HuH-7 (cell line): ENCODE measurements at regions not wholly inside any gene's neighbourhood (a gene's known extent, or its start where the extent isn't known, plus 50 kb on each side); places are given as distances from the start of the nearest gene placed in this dataset.
"Not testable (repeated sequence)": the region's sequence is repeated elsewhere in the genome, so short reads cannot be mapped to it uniquely, and the experiment has no call there.

ENCODE experiments used
- DNase-seq: peaks from one replicate; pipeline ENCODE4 v3.0.0; 2011; ENCODE audit warnings: low spot score

- DNase-seq = not testable (repeated sequence)
These were observed 586.5 kb downstream of the UQCRFS1 start for GRCh38 chr19:28626407-28626806.

DNA sequence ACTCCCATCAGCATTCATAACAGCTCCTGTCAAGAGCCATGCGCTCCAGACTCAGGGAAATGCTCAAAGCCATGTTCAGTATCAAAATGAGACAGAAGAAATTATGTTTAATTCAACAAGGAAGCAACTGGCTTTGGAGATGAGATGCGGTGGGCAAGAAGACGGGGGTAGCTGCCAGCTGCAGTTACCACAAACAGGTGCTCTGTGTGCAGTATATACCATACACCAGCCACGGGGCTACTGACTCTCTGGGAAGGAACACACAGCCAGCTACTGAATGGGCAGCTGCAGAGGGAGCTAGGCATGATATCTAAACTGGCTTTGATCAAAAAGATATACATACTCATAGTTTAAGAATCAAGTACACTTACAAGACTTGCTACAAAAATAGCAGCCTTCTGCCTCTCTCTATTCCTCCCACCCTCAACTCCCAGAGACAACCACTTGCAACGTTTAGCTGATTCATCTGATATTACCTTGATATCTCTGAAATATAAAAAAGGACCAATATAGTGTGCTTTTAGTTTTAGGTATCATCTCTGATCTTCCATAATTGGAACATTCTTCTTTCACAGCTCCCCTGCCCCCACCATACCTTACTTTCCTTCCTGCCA lies 593.0 kb downstream of the UQCRFS1 start:
- DNase-seq = no peak

GRCh38 chr19:28618504-28618903 lies 594.4 kb downstream of the UQCRFS1 start:
- DNase-seq = no peak

- DNase-seq = no peak
These were observed 597.0 kb downstream of the UQCRFS1 start for GRCh38 chr19:28615966-28616365.

DNA sequence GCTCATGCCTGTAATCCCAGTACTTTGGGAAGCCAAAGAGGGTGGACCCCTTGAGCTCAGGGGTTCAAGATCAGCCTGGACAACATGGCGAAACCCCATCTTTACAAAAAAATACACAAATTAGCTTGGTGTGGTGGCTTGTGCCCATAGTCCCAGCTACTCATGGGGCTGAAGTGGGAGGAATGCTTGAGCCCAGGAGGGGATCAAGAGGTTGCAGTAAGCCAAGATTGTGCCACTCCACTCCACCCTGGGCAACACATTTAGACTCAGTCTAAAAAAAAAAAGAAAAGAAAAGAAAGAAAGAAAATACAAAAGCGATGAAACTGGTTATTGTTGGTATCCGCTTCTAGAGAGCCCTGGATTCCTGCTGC lies 597.4 kb downstream of the UQCRFS1 start:
- DNase-seq = no peak

DNA sequence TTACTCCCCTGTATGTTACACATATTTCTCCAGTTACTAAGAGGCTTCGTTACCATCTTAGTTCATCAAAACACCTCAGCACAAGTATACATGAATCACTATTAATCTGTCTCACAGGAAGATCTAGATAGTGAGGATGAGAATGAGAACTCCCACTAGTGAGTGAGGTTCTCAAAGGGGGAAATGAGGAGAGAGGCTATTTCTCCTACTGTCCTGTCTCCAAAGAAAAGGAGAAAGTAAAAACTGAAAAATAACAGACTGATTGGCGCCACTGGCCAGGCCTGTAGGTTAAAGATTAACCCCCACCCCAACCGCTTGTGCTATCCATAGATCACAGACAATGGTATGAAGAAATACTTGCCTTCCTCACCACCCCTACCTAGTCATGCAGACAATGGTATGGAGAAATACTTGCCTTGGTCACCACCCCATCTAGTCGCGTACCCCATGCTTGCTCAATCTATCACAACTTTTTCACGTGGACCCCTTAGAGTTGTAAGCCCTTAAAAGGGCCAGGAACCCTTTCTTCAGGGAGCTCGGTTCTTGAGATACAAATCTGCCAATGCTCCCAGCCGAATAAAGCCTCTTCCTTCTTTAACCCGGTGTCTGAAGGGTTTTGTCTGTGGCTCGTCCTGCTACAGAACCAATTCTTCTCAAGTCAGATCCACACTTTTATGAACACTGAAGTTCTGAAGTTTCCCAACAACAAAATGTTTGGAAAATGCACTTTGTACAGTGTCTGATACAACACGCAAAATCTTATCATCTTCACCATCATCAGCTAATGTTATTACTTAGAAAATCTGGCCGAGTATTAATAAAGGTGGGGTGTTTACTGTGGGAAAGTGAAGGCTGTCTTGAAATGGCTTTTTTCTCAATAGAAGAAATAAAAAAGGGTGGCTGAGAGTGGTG lies 598.1 kb downstream of the UQCRFS1 start:
- no peak for DNase-seq

GRCh38 chr19:28612275-28612769 lies 600.6 kb downstream of the UQCRFS1 start:
- DNase-seq = no peak

DNA sequence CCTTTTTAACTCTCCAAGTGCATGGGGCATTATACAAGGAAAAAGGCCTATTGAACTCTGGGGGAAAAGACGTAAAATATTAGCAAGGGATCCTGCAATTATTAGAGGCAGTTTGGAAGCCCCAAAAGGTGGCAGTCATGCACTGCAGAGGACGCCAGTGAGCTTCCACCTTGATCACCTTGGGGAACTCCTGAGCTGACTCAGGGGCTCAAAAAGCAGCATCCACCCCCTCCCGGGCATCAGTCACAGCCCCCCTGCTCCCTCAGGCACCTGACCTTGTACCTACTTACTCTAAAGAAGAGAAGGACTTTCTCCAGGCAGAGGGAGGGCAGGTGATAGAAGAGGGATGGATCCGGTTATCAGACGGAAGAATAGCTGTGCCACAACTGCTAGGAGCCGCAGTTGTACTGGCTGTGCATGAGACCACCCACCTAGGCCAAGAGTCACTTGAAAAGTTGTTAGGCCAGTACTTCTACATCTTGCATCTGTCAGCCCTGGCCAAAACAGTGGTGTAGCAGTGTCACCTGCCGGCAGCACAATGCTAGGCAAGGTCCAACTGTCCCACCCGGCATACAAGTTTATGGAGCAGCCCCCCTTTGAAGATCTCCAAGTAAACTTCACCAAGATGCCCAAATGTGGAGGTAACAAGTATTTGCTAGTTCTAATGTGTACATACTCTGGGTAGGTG lies 601.6 kb downstream of the UQCRFS1 start:
- DNase-seq = not testable (repeated sequence)

DNA sequence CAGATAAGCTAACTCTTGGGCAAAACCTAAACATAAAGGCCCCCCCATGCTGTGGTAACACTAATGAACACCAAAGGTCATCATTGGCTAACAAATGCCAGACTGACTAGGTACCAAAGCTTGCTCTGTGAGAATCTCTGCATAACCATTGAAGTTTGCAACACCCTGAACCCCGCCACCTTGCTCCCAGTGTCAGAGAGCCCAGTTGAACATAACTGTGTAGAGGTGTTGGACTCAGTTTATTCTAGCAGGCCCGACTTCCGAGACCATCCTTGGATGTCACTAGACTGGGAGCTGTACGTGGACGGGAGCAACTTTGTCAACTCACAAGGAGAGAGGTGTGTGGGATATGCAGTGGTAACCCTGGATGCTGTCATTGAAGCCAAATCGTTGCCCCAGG lies 602.2 kb downstream of the UQCRFS1 start:
- DNase-seq = no peak

GRCh38 chr19:28609944-28610343 lies 603.0 kb downstream of the UQCRFS1 start:
- DNase-seq = no peak

DNA sequence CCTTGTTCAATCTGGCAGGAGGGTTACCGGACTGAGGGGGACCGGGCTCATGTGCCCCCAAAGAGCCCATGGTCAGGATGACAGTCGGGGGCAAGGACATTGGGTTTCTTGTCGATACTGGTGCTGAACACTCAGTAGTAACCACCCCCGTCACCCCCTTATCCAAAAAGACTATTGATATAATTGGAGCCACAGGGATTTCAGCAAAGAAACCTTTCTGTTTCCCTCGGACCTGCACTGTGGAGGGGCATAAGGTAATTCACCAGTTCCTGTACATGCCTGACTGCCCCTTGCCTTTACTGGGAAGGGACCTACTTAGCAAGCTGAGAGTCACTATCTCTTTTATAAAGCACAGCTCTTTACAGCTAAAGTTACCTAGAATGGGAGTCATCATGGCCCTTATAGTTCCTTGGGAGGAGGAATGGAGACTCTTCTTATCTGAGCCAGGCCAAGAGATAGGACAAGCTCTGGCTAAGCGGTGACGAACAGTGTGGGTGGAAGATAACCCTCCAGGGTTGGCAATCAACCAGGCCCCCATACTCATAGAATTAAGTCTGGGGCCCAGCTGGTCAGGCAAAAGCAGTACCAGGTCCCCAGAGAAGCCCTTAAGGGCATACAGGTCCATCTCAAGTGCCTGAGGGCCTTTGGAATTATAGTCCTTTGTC lies 603.7 kb downstream of the UQCRFS1 start:
- DNase-seq = no peak

- DNase-seq = no peak
These were observed 604.7 kb downstream of the UQCRFS1 start for GRCh38 chr19:28608292-28608691.

DNA sequence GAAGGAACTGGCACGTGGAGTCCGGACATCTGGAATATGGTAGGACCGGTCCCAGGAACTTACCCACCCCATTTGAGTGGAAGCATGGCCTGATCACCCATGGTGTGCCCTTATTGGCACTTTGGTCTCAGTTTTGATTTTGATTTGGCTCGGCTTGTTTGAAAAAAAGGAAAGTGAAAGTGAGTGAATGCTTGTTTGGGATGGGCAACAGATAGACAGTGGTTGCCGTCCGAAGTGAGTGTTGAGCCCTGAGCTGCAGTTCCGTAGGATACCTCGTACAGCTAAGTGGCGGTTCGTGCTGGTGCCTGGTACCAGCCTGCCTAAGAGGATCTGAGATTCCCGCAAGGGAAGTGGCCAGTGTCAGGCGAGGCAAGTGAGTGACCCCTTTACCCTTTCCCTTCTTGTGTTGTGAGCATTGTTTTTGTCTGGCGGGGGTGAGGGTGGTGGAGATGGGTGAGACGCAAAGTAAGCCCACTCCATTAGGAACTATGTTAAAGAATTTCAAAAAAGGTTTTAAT lies 605.8 kb downstream of the UQCRFS1 start:
- DNase-seq = no peak

DNA sequence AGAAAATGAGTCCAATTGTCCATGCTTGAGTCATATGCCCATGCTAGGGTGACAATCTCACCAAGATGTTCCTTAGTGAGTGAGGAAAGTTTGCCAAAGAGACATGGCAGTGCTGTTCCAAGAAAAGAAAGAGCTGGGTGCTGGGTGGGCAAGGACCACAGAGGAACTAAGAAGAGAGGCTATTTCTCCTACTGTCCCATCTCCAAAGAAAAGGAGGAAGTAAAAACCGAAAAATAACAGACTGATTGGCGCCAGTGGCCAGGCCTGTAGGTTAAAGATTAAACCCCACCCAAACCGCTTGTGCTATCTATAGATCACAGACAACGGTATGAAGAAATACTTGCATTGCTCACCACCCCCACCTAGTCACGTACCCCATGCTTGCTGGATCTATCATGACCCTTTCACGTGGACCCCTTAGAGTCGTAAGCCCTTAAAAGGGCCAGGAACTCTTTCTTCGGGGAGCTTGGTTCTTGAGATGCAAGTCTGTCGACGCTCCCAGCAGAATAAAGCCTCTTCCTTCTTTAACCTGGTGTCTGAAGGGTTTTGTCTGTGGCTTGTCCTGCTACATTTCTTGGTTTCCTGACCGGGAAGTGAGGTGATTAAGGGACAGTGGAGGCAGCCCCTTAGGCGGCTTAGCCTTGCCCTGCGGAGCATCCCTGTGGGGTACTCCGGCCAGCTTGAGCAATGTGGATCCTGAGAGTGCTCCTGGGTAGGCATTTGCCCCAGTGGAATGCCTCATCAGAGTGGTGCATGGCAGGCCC lies 606.5 kb downstream of the UQCRFS1 start:
- DNase-seq = no peak

DNA sequence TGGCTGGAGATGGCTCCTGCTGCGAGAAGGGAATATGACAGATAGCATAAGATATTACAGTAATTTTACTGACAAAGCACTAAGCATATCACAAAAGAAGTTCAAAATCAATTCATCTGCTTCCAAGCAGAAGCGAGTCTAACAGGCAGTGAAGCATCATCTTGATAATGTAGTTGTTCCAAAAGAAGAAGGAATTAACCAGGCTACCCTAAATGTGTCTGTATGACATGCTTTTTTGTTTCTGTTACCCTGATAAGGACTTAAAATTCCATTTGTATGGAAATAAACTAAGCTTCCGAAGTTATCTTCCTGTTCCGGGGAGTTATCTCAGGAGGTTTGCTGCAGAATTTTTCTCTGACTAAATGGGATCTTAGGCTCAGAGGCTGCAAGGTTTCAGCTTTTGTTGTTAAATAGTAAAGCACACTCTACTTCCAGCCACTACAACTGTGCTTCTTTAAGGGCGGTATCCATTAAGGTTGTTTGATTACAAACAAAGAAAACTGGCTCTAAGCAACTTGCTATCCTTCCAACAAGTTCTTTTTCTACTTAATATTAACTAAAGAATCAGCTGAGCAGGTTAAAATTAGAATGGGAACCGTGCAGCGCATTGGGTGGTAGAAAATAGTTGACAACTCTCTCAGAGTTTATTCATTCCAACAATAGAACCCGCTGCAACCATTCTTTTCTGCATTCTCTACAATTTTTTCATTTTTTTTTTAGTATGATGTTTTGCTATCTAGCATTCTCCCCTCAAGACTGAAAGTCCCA lies 607.3 kb downstream of the UQCRFS1 start:
- no peak for DNase-seq

DNA sequence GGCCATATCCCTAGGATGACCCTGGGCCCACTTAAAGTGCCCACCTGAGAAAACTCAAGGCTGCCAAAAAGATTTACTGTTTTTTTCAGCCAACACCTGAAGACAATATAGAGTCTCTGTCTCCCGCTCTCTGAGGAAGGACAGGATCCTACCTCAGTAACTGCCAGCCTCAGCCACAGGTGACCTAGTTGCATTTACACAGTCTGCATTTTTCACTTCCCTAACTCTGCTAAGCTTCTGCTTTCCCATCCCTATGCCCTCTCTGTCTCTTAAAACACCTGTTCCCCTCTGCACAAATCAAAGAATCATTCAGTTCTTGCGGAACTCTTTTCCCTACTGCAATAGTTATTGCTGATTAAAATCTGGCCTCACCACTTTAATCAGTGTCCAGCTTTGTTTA lies 609.5 kb downstream of the UQCRFS1 start:
- no peak for DNase-seq

GRCh38 chr19:28602675-28603298 lies 610.2 kb downstream of the UQCRFS1 start:
- no peak for DNase-seq

DNA sequence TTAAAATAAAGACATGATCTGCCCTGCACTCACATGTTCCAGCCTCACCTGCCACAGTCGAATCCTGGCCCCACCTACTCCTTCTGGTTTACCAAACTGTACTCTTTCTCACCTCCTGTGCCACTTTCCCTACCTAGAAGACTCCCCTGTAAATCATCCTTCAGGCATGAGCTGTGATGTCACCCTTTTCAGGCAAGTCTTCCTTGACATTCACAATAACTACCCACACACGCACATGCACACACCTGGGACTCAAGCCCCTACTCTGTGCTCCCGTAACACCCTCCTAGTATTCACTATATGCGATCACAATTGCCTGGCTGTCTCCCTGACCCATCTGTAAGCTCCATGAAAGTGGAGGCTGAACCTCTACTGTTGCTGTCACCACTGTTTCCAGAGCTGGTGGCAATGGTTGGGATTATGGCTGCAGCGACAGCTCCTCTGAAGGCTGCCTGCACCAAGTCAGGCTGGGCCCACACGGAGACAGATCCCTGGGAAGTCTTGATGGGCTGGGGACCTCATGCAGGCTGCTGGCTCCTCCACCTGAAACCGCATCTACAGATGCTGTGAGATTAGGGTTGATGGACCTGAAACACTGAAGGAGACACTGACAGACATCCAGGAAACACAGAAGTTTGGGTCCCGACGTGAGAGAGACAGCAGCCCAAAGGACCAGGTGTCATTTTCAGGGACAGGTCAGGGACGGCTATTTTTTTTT lies 611.1 kb downstream of the UQCRFS1 start:
- DNase-seq = no peak

DNA sequence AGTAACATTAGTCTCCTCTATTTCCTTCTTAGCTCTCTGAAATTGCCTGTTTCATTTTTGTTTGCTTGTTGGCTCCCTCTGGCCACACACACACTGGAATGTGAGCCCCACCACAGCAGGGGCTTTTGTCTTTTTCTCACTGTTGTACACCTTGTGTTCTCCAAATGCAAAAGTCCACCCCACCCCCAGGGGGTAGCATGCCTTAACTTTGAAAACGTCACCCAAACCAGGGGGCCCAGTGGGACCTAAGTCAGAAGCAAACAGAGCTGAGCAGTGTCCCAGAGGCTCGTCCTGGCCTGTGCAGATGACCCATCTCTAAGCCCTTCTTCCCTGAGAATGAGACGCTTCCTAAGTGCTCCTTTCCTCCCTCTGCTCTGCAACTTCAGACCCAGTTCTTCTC lies 614.1 kb downstream of the UQCRFS1 start:
- DNase-seq = no peak
